GM19397 (cell line): ENCODE measurements at regions not wholly inside any gene's neighbourhood (a gene's known extent, or its start where the extent isn't known, plus 50 kb on each side); places are given as distances from the start of the nearest gene placed in this dataset.
"Not testable (repeated sequence)": the region's sequence is repeated elsewhere in the genome, so short reads cannot be mapped to it uniquely, and the experiment has no call there.

Experiments used
- ATAC-seq: cut with Tn5 transposase; IDR thresholded peaks from one replicate; pipeline ENCODE4 v1.9.1; 2021; ENCODE audit warnings: mild to moderate bottlenecking, moderate library complexity; ENCODE audit not compliant: unreplicated experiment

DNA sequence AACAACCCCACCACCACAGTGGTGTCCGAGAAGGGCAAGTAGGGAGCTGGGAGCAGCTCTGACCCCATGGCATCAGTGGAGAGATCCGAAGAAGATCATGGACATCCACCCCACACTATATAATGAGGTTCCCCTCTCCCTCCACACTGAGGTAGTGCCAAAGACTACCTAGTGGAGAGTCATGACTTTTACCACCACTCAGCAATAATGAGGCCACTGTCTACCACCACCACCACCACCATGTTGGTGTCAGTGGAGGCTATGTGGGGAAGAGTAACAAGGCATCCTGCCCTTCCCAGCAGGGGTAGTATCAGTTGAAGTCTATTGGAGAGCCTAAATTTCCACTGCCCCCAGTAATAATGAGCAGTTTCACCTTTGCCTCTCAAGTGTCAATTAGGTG is 321.7 kb upstream of the ZC3H15 start:
- ATAC-seq, result no peak

DNA sequence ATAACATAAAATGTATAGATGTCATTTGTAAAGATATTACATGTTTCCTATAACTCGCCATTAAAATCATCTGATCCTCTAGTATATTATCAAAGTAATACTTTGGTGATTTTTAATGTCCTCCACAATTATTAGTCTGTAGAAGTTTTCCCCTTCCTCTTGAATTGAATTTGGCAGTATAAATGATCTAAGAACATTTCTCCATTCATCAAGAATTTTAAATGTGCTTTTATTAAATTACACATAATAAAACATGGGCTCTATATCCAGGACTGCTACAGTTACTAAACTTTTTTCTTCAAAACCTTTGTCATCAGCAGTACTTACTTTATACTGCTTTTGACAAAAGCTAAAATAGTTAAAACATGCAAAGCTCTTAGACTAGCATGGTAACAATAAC is 315.4 kb upstream of the ZC3H15 start:
- ATAC-seq, result no peak

DNA sequence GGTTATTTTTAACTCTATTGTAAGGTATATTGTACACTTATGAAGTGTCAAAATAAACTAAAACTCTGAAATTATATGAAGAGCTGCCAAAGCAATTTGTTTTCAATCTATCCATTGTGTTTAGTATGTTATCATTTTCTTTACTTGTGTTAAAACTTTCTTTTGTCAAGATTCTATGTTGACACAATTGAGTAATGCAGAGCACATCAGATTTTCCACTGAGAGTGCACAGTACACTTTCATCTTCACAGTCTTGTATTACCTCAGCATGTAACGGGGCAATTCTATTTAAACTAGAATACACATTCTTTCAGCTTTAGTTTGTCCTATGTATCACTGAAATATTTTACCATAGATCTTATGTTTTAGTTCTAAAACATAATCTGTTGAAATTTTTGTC is 304.4 kb upstream of the ZC3H15 start:
- ATAC-seq, result no peak

DNA sequence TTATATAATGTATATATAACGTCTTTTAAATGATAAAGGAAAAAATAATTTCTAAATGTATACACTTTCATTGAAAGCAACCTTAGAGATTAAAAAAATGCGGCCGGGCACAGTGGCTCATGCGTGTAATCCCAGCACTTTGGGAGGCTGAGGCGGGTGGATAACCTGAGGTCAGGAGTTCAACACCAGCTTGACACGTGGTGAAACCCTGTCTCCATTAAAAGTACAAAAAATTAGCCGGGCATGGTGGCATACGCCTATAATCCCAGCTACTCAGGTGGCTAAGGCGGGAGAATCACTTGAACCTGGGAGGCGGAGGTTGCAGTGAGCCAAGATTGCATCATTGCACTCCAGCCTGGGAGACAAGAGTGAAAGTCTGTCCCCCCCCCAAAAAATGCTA is 303.7 kb upstream of the ZC3H15 start:
- not testable (repeated sequence) for ATAC-seq

DNA sequence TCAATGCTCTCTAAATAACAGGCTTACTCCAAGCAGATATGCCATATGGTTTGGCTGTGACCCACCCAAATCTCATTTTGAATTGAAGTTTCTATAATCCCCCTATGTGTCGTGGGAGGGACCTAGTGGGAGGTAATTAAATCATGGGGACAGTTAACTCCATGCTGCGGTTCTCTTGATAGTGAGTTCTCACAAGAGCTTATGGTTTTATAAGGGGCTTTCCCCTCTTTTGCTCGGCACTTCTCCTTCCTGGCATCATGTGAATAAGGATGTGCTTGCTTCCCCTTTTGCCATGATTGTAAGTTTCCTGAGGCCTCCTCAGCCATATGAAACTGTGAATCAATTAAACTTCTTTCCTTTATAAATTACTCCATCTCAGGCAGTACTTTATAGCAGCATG is 302.7 kb upstream of the ZC3H15 start:
- ATAC-seq, result no peak

DNA sequence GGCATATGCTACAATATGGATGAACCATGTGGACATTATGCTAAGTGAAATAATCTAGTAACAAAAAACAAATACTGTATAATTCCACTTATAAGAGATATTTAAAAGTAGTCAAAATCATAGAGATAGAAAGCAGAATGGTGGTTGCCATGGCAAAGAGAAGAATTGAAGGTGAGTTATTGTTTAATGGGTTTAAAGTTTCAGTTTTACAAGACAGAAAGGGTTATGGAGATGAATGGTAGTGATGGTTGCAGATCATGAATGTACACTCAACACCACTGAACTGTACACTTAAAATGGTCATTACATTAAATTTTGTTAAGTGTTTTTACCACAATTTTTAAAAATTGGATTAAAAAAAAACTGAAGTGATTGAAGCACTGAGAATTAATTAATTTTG is 298.2 kb upstream of the ZC3H15 start:
- no peak for ATAC-seq

DNA sequence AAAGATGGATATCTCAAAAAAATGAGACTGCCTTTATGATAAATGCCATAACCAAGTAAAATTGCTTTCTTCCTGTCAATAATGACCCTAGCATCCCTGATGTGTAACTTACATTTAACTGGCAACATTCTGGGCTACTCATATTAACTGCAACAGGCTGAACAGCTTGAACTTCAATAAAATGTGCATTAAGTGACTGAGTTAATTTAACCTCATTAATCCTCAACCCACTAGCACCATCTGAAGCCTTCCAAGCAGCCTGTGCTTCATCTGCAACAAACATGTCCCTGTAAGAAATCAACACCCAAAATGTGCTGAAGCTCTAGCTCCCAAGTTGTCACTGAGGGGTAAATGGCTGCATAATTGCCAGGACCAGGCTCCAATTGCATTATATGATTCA is 296.2 kb upstream of the ZC3H15 start:
- ATAC-seq, result no peak

DNA sequence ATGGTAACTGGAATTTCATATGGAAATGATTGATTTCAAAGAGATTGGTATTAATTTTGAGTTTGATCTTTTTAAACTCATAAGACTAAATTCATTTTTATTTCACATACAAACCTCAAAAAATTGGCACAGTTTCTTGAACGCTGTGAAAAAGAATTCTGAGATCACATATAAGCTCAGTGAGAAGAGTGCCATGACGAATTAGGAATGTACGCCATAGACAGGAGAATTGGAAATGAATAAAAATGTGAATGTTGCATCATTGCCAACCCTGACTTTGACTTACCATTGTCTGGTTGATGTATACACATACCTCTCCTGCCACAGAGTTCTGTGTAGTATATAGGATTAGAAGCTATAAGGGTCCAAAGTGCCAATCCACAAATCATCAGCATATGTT is 290.4 kb upstream of the ZC3H15 start:
- ATAC-seq, result no peak

DNA sequence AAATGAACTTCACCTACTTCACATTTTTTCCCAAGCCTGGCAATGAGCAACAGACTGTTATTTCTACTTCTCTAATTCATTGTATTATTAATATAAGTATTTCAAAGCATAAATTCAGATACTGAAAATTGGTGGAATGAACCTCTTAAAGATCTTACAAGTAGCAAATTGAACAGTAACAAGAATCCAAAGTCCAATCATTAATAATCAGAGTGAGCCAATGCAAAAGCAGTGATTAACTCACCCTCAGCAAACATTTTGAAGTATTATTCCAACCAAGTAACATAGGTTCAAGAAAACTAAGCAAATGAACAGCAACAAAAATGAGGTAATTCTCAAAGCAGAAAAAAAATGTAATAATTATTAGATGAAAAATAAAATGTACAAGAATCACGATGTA is 288.1 kb upstream of the ZC3H15 start:
- ATAC-seq, result no peak

DNA sequence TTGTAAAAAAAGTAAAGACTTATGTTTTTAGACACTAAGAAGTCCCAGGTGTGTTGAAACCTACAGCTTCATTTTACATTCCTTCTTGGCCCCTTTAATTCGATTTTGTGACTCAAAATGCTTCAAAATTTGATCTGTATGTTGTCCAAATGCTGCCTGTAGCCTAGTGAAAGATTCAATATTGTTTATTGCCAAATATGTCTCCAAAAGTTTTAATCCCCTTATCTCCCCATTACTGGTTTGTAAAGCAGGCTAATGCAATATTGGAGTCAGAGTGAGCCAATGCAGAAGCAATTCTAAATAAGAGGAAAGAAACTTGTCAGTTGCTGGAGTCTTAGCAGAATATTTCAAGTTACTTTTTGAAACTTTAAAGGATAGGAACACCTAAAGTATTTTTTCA is 287.0 kb upstream of the ZC3H15 start:
- ATAC-seq, result no peak

DNA sequence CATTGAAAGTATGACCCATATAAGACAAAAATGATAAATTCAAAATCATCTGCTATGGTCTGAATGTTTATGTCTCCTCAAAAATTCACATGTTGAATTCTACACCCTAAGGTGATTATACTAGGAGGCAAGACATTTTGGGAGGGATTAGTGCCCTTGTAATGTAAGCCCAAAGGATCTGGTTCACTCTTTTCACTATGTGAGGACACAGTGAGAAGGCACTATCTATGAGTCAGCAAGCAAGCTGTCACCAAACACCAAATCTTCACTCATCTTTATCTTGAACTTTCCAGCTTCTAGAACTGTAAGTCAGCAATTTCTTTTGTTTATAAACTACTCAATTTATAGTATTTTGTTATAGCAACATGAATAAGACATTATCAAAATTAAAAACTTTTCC is 284.7 kb upstream of the ZC3H15 start:
- no peak for ATAC-seq

DNA sequence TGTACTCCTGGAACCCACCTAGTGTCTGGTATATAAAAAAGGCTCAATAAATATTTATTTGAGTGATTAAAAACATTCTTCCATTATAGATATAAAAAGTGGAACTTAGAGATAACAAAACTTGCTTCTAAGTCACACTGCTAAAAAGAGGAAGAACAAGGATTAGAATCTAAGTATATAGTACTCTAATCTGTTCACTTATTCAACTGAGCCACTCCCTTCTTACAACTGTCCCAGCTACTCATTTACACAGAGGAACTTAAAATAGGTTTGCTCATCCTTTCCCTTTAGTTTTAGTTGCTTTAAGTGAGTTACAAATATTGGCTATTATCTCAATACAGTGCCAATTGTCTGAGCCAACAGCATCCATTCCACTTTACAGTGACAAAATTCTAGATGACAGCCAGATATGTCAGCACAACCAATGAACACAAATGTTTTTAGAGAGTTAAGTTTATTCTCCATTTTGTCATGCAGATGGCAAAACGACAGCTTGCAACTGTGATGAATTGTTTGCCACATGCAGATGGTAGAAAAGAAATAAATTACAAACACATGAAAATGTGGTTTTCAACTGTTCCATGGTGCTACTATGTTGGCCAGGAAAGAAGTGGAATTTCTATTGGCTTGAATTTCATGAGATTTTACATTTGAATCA is 280.7 kb upstream of the ZC3H15 start:
- ATAC-seq, result no peak

DNA sequence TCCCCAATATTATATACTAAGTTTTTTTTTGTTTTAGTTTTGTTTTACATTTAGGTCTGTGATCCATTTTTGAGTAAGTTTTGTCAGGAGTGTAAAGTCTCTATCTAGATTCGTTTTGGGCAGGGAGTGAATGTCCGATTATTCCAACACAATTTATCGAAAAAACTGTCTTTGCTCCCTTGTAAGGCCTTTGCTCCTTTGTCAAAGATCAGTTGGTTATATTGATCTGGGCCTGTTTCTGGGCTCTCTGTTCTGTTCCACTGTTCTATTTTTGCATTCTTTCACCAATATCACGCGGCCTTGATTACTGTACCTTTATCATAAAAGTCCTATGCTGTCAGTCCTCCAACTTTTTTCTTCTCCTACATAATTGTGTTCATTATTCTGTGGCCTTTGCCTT is 276.5 kb upstream of the ZC3H15 start:
- no peak for ATAC-seq

DNA sequence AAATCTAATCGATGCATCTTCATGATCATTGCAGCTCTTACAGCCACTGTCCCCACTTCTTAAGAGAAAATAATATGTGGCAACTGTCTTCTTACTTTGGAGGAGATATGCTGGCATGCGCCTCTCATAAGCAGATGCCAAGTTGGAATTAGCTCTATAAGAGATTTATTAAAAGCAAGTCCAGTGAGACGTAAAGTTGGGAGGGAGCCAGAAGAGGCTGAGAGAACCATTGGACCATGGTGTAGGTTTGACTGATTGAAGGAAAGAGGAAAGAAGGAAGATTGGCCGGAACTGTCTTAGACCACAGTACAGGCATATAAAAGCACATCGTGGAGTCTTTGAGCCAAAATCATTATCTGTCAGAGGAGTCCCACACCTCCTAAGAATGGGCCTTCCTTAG is 265.7 kb upstream of the ZC3H15 start:
- no peak for ATAC-seq

DNA sequence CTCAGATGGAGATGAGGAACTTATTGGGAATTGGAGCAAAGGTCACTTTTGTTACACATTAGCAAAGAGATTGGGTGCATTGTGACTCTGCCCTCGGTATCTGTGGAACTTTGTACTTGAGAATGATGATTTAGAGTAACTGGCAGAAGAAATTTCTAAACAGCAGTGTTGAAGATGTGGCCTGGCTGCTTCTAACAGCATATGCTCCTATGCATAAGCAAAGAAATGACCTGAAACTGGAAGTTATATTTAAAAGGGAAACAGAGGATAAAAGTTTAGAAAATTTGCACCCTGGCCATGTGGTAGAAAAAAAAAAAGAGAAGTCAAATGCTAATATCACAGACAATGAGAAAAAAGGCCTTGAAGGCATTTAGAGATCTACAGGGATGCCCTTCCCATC is 256.8 kb upstream of the ZC3H15 start:
- no peak for ATAC-seq

DNA sequence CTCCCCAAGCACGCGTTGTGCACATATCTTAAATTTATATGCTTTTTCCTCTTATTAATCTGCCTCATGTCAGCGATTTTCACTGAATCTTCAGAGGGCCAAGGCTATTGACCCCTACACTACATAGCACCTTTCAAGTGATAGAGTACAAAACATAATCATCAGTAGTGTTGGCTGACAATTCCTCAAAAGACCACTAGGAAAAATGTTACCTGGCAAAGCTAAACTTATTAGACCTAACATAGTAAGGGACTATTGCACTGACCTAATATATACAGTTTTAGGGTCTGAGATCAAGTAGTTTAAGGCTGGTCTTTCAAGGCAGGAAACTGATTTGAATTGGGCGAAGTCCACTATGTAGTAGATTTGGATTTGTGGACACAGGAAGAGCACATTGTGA is 244.2 kb upstream of the ZC3H15 start:
- ATAC-seq, result no peak

DNA sequence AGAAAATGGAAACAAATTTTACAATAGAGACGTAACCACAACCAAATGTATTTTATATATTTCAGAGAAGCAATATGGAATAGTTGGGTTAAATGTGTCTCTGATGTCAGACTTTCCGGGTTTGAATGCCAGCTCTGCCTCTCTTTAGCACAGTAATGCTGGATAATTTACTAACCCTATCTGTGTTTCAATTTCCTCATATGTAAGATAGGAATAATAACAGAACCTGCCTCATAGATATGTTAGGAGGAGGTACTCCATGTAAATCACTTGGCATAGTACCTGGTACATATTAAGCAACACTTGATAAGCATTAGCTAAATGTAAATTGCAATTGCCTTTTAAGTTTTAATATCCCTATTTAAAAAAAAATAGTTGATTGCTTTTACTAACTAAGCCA is 231.3 kb upstream of the ZC3H15 start:
- no peak for ATAC-seq

DNA sequence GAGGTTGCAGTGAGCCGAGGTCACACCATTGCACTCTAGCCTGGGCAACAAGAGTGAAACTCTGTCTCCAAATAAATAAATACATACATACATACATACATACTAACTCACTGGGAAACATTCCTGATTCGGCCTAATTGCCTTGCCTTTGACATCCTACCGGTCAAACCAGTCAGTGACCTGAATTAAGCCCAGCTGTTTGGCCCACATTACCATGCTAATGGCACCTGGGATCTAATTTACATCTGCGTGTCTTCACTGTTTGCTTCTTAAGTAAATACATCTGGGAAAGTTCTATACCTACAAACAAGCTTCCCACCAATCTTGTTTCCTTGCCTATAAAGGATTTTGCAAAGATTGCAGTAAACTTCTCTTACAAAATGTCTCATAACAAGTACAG is 230.2 kb upstream of the ZC3H15 start:
- no peak for ATAC-seq

DNA sequence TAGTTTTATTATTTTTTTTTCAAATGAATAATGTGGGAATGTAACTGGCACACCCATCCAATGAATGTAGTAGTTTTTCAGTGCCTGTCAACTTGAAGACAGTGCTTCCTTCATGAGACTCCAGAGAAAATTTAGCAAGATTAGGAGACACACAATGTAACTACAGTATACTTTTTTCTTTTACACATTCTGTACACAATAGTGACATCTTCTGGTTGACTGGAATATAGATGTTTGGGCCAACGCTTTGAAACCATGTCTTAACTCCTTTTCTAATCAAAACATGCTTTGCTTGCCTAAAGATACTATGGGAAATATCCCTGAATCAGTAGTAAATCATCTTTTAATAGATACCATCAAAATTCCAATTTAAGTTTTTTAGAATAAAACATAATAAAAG is 229.5 kb upstream of the ZC3H15 start:
- ATAC-seq, result no peak

DNA sequence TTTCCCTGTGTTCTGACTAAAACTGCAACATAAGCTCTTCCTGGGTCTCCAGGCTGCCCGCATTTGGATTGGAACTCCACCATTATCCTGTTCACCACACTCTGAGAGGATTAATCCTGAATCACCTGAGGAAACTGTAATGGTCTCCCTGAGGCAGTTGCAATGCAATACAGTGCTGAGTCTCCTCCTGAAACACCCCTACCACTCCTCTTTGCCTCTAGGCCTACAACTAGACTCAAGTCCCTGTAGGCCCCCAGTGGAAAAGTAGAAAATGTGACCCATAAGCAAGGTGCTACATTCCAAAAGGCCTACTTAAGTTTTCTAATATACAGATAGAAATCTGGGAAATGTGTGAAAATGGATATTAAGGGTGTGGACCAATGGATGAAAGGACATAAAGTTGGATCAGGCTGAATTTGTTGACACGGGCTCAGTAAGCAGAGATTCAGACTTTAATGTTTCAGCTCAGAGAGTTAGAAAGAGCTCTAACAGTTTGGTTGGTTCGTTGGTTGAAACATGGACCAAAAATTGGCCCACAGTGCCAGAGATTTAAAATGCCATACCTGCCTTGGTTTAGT is 222.3 kb upstream of the ZC3H15 start:
- ATAC-seq, result no peak

DNA sequence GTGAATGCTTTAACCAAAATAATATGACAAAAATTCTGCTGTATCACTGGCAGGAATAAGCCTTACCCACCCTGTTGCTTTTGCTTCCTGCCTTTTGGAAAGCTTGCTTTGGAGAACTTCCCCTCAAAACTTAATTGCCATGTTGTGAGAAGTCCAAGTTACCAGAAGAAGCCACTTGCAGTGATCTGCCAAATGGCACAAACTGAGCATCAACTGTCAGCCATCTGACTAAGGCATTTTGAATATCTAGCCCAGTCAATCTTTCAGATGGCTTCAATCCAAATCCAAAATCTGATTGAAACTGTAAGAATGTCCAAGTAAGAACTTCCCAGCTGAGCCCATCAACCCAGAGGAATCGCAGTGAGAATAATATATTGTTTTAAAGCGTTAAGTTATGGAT is 216.5 kb upstream of the ZC3H15 start:
- no peak for ATAC-seq

DNA sequence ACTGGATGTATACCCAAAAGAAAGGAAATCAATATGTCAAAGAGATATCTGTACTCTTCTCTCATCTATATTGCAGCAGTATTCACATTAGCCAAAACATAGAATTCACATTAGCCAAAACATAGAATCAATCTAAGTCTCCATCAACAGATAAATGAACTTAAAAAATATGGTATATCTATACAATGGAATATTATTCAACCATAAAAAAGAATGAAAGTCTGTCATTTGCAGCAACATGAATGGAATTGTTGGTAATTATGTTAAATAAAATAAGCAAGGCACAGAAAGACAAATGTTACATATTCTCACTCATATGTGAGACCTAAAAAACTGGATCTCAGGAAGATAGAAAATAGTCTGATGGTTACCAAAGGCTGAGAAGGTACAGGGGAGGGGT is 212.1 kb upstream of the ZC3H15 start:
- ATAC-seq, result no peak

DNA sequence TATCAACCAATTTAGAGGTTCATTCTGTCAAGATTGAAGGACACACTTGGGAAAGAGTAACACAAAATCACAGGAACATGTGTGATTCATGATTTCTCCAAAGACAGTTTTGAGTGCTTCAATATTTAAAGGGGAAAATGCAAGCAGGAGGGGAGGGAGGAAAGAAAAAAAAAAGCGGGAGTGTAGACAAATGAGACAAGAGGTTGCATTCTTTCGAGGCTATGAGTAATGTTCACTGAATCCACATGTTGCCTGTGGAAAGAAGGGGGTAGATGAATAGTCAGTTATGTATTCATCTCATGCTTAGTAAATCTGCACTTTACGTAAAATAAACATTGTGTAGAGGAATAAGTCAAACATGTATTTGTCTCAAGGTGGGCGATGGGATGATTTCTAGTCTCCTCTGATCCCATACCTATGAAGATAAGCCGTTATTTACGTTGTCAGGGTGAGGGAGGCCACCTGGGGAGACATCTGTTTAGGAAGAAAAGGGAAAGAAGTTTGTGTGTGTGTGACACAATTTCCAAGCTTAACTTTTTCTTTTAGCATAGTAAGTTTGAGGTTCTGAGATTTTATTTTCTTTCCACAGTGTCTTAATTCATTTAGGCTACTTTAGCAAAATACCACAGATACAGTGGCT is 211.0 kb upstream of the ZC3H15 start:
- no peak for ATAC-seq
